SK-N-SH treated with all-trans-retinoic acid at 6 μM for 48 hours (cell line): ENCODE measurements at regions not wholly inside any gene's neighbourhood (a gene's known extent, or its start where the extent isn't known, plus 50 kb on each side); places are given as distances from the start of the nearest gene placed in this dataset.

Experiments used
- ZC3H10 ChIP-seq: fragments of 250-450 bp; sonication (Bioruptor Pico); IDR thresholded peaks from 2 replicates; pipeline ENCODE4 v1.5.1; 2021; ENCODE audit warnings: mild to moderate bottlenecking, moderate library complexity
- ZFP3 ChIP-seq: fragments of 250-450 bp; sonication (Bioruptor Pico); IDR thresholded peaks from 2 replicates; pipeline ENCODE4 v1.5.0; 2020; ENCODE audit warnings: mild to moderate bottlenecking, moderate library complexity
- TF ChIP-seq, protein P1 (sequence below): fragments of 250-450 bp; sonication (Bioruptor Pico); IDR thresholded peaks from 2 replicates; pipeline ENCODE4 v1.8.0; 2020; ENCODE audit warnings: mild to moderate bottlenecking, moderate library complexity, borderline replicate concordance
- TF ChIP-seq, protein P2 (sequence below): fragments of 250-450 bp; sonication (Bioruptor Pico); IDR thresholded peaks from 2 replicates; pipeline ENCODE4 v1.5.1; 2020; ENCODE audit warnings: low read depth, mild to moderate bottlenecking, moderate library complexity

DNA sequence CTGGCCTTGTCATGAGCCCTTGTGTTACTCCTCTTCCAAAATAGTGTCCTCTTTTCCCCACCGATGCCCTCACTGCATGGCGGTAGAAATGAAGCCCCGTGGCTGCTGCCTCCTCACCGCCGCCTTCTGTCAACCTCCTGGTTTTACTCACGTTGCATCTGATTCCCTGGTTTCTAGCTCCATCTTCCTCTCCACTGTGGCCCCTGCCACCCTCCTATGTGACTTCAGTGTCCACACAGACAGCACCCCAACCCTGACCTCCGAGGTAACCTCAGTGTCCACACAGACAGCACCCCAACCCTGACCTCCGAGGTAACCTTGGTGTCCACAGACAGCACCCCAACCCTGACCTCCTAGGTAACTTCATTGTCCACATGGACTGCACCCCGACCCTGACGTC lies 122.8 kb upstream of the THBS2 start:
- no peak for TF ChIP-seq ZFP3
- TF ChIP-seq, protein P1, sequence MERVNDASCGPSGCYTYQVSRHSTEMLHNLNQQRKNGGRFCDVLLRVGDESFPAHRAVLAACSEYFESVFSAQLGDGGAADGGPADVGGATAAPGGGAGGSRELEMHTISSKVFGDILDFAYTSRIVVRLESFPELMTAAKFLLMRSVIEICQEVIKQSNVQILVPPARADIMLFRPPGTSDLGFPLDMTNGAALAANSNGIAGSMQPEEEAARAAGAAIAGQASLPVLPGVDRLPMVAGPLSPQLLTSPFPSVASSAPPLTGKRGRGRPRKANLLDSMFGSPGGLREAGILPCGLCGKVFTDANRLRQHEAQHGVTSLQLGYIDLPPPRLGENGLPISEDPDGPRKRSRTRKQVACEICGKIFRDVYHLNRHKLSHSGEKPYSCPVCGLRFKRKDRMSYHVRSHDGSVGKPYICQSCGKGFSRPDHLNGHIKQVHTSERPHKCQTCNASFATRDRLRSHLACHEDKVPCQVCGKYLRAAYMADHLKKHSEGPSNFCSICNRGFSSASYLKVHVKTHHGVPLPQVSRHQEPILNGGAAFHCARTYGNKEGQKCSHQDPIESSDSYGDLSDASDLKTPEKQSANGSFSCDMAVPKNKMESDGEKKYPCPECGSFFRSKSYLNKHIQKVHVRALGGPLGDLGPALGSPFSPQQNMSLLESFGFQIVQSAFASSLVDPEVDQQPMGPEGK (CRISPR knock-in tag): no peak
- TF ChIP-seq, protein P2, sequence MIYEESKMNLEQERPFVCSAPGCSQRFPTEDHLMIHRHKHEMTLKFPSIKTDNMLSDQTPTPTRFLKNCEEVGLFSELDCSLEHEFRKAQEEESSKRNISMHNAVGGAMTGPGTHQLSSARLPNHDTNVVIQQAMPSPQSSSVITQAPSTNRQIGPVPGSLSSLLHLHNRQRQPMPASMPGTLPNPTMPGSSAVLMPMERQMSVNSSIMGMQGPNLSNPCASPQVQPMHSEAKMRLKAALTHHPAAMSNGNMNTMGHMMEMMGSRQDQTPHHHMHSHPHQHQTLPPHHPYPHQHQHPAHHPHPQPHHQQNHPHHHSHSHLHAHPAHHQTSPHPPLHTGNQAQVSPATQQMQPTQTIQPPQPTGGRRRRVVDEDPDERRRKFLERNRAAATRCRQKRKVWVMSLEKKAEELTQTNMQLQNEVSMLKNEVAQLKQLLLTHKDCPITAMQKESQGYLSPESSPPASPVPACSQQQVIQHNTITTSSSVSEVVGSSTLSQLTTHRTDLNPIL (CRISPR knock-in tag): no peak
- no peak for TF ChIP-seq ZC3H10
